Epithelial cell of esophagus (primary cell): ENCODE measurements at regions not wholly inside any gene's neighbourhood (a gene's known extent, or its start where the extent isn't known, plus 50 kb on each side); places are given as distances from the start of the nearest gene placed in this dataset.
"Not testable (repeated sequence)": the region's sequence is repeated elsewhere in the genome, so short reads cannot be mapped to it uniquely, and the experiment has no call there.

ENCODE experiments used
- DNase-seq: peaks from one replicate; pipeline ENCODE4 v3.0.0; 2010; ENCODE audit warnings: low read depth
- H3K4me3 ChIP-seq: 2 replicates; pipeline ENCODE4 v1.5.1; 2011; ENCODE audit warnings: mild to moderate bottlenecking, low read length, control low read depth
- CTCF ChIP-seq: IDR thresholded peaks from 2 replicates; pipeline ENCODE4 v1.5.1; 2011; ENCODE audit warnings: low read depth, mild to moderate bottlenecking, low read length, control low read depth, inconsistent platforms; ENCODE audit not compliant: insufficient read depth; ENCODE audit errors: missing control alignments

GRCh38 chr12:43235721-43236120, 316.3 kb downstream of the ADAMTS20 start:
- DNase-seq = no peak
- no peak overlapping the region for H3K4me3 ChIP-seq
- no peak for TF ChIP-seq CTCF

- no peak for TF ChIP-seq CTCF
- DNase-seq = no peak
Observed at GRCh38 chr12:43233861-43234260, 318.1 kb downstream of the ADAMTS20 start.

GRCh38 chr12:43226151-43226550, 325.9 kb downstream of the ADAMTS20 start:
- H3K4me3 ChIP-seq = no peak overlapping the region
- no peak for DNase-seq
- TF ChIP-seq CTCF = no peak

More at GRCh38 chr12:43233861-43234260, 318.1 kb downstream of the ADAMTS20 start:
- no peak overlapping the region for H3K4me3 ChIP-seq

GRCh38 chr12:43224190-43224805, 327.7 kb downstream of the ADAMTS20 start:
- not testable (repeated sequence) for H3K4me3 ChIP-seq, DNase-seq

GRCh38 chr12:43222796-43223195, 329.2 kb downstream of the ADAMTS20 start:
- no peak for TF ChIP-seq CTCF
- DNase-seq = no peak
- H3K4me3 ChIP-seq = no peak overlapping the region

GRCh38 chr12:43221216-43221615, 330.8 kb downstream of the ADAMTS20 start:
- no peak for TF ChIP-seq CTCF
- no peak for DNase-seq
- no peak overlapping the region for H3K4me3 ChIP-seq

GRCh38 chr12:43216490-43216889, 335.5 kb downstream of the ADAMTS20 start:
- H3K4me3 ChIP-seq = no peak overlapping the region
- TF ChIP-seq CTCF = no peak
- no peak for DNase-seq

GRCh38 chr12:43214166-43214565, 337.8 kb downstream of the ADAMTS20 start:
- no peak for TF ChIP-seq CTCF
- no peak overlapping the region for H3K4me3 ChIP-seq
- DNase-seq = no peak
